Transverse colon (tissue), 4 donors: ENCODE measurements at regions not wholly inside any gene's neighbourhood (a gene's known extent, or its start where the extent isn't known, plus 50 kb on each side); places are given as distances from the start of the nearest gene placed in this dataset.

Experiments
- CTCF ChIP-seq, 5 experiments: fragments of 200-600 bp in 3 of 5; fragments of 450-650 bp in 2 of 5; sonication (generic) in 3 of 5; IDR thresholded peaks; 1 replicate in 2 of 5; 2 replicates in 3 of 5; pipeline ENCODE4 v1.5.1; 2016 to 2017; ENCODE audit warnings: antibody characterized with exemption in 5 of 5, inconsistent platforms in 3 of 5, mild to moderate bottlenecking in 2 of 5, moderate library complexity in 1 of 5
- EP300 ChIP-seq: sonication (generic); formaldehyde crosslinking; IDR thresholded peaks from one replicate; pipeline ENCODE4 v1.6.1; 2017; ENCODE audit warnings: antibody characterized with exemption, low read depth
- POLR2AphosphoS5 ChIP-seq, 3 donors: sonication (generic); formaldehyde crosslinking; IDR thresholded peaks; one replicate each; pipeline ENCODE4 v1.6.1; 2016; ENCODE audit warnings: antibody characterized with exemption in 3 of 3

DNA sequence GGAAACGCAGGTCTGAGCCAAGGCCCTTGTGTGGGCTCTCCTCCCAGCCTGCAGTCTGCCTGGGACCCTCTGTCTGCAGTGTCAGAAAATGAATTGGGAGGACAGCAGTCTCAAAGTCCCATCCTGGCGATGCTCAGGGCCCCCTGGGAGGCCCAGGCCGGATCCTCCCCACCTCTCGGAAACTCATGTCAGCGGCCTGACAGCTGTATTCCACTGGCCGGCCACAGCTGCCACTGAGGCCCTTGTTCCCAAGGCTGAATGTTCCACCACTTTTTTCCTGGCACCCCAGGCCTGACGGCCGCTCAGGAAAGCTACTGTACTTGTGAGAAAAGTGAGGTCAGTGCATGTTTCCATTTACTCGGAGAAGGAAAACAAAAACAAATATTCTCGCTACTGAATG, 180.0 kb downstream of the FGF18 start:
- no peak for TF ChIP-seq CTCF (IDR thresholded peaks at IDR 0.05)
- no peak for TF ChIP-seq POLR2AphosphoS5 (IDR thresholded peaks at IDR 0.05)
- no peak for TF ChIP-seq EP300
